Left lung (tissue), 4 donors: ENCODE measurements at regions not wholly inside any gene's neighbourhood (a gene's known extent, or its start where the extent isn't known, plus 50 kb on each side); places are given as distances from the start of the nearest gene placed in this dataset.
A peak's percentile ranks its signal among the peaks of the same experiment; 100 is the strongest.
"Not testable (repeated sequence)": the region's sequence is repeated elsewhere in the genome, so short reads cannot be mapped to it uniquely, and the experiment has no call there.

ENCODE experiments used
- ATAC-seq: fragments of 200-7000 bp; cut with Tn5 transposase; one replicate; pipeline ENCODE4 v1.9.1; 2020; ENCODE audit warnings: moderate library complexity
- DNase-seq, 4 donors: peaks; one replicate each; pipeline ENCODE4 v3.0.0-alpha.2; 2013 to 2020
- H3K27ac ChIP-seq, 2 donors: fragments of 200-600 bp; sonication (generic) in 1 of 2; one replicate each; pipeline versions ENCODE4 v1.5.0 to v1.8.0; 2020 to 2021
- H3K27me3 ChIP-seq, 2 donors: fragments of 200-600 bp; sonication (generic) in 1 of 2; one replicate each; pipeline versions ENCODE4 v1.5.0 to v1.8.0; 2020 to 2021
- H3K36me3 ChIP-seq, 2 donors: fragments of 200-600 bp; sonication (generic) in 1 of 2; one replicate each; pipeline versions ENCODE4 v1.5.0 to v1.8.0; 2020 to 2021
- H3K4me1 ChIP-seq, 2 donors: fragments of 200-600 bp; one replicate each; pipeline ENCODE4 v1.8.0; 2021
- H3K4me3 ChIP-seq, 2 donors: fragments of 200-600 bp; sonication (generic) in 1 of 2; one replicate each; pipeline versions ENCODE4 v1.5.0 to v1.8.0; 2020 to 2021; ENCODE audit warnings: mild to moderate bottlenecking in 1 of 2
- H3K9me3 ChIP-seq, 2 donors: fragments of 200-600 bp; sonication (generic) in 1 of 2; one replicate each; pipeline versions ENCODE4 v1.5.0 to v1.8.0; 2020 to 2021
- CTCF ChIP-seq, 2 donors: fragments of 200-600 bp; sonication (generic) in 1 of 2; IDR thresholded peaks; one replicate each; pipeline versions ENCODE4 v1.5.0 to v1.8.0; 2021; ENCODE audit warnings: antibody characterized with exemption in 2 of 2
- intact Hi-C, 2 donors: fragments of 100-400 bp; cut with DNase I; formaldehyde crosslinking; loops; one replicate each; pipeline versions ENCODE4 v1.11.2 to v1.14.2; 2022
- donor health status: DM: no; HTN: yes; CAD: no.
- donor health status: DM: no; HTN: no; CAD: no.

- H3K27me3 ChIP-seq = no peaks in the 10 kb centered on the region
- H3K9me3 ChIP-seq = no peaks in the 10 kb centered on the region
- H3K4me1 ChIP-seq = no peaks in the 10 kb centered on the region
- no peak overlapping the region for H3K4me3 ChIP-seq
- ATAC-seq (no peak), DNase-seq (no peak)
- no peaks in the 10 kb centered on the region for H3K36me3 ChIP-seq
- H3K27ac ChIP-seq = no peak overlapping the region
- intact Hi-C loops = no loop called here
- TF ChIP-seq CTCF (IDR thresholded peaks at IDR 0.05) = no peak
Observed at GRCh38 chr3:110006913-110007312, 669.6 kb upstream of the DPPA4 start.

GRCh38 chr3:110015231-110015963 lies 678.1 kb upstream of the DPPA4 start:
- no peaks in the 10 kb centered on the region for H3K27me3 ChIP-seq
- no peaks in the 10 kb centered on the region for H3K4me1 ChIP-seq
- H3K27ac ChIP-seq = no peak overlapping the region
- no peak for ATAC-seq
- H3K4me3 ChIP-seq = no peak overlapping the region
- no peaks in the 10 kb centered on the region for H3K36me3 ChIP-seq
- no peak for DNase-seq
- TF ChIP-seq CTCF (IDR thresholded peaks at IDR 0.05) = no peak
- intact Hi-C loops = no loop called here
- peaks cover 0 to 5% of the 10 kb centered on the region in 2 donors for H3K9me3 ChIP-seq

DNA sequence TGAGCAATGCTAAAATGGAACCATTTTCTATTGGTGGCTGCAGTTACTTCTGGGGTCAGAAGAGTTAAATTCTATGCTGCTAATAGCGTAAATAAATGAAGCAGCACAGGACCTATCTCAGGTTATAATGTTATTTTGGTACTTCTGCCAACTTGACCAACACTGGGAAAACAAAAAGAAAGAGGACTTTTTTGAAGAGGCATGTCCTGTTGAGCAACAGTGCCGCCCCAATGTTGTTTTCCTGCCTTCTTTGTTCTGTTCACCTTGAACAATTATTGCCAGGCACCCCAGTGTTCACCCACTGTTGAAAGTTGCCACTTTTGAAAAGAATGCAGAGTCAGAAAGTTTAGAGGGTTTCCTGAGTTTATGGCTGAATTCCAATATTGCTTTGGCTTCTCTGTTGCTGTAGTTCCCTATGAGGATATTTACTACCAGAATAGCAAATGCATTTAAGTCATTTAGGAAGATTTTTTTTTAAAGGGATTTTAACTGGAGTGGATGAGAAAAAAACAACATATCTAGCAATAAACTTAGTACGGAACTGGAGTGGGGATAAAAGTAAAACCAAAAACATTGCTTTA lies 679.0 kb upstream of the DPPA4 start:
- TF ChIP-seq CTCF (IDR thresholded peaks at IDR 0.05) = no peak
- intact Hi-C loops = no loop called here
- H3K4me3 ChIP-seq = no peak overlapping the region
- no peaks in the 10 kb centered on the region for H3K27me3 ChIP-seq
- peak in 1 of 4 donors; percentile 14 for DNase-seq
- no peaks in the 10 kb centered on the region for H3K4me1 ChIP-seq
- ATAC-seq = peak; percentile 53
- peaks cover 0 to 5% of the 10 kb centered on the region in 2 donors for H3K9me3 ChIP-seq
- H3K36me3 ChIP-seq = no peaks in the 10 kb centered on the region
- no peak overlapping the region for H3K27ac ChIP-seq

DNA sequence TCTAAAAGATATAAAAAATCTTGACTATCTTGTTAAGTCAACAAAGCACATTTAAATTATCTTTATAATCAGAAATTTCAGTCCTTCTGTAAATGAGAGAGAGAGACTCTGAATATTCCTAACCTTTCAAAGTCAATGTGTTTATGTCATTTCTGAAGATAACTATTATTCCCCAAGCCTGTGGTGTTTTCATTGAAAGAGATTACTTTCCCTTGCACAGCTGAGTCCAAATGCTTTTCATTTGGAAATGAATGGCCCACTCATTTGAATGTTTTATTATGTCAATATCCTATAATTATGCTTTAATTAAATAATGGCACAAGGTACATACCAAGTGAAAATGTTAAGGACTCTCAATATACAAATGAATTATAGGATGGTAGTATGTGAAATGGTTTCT lies 680.0 kb upstream of the DPPA4 start:
- no peak for DNase-seq
- ATAC-seq = no peak
- Histone ChIP-seq H3K27me3 (no peaks in the 10 kb centered on the region), H3K4me3 (no peak overlapping the region), H3K9me3 (peaks cover 0 to 5% of the 10 kb centered on the region in 2 donors), H3K36me3 (no peaks in the 10 kb centered on the region), H3K27ac (no peak overlapping the region), H3K4me1 (no peaks in the 10 kb centered on the region)
- intact Hi-C loops = no loop called here
- TF ChIP-seq CTCF (IDR thresholded peaks at IDR 0.05) = no peak

DNA sequence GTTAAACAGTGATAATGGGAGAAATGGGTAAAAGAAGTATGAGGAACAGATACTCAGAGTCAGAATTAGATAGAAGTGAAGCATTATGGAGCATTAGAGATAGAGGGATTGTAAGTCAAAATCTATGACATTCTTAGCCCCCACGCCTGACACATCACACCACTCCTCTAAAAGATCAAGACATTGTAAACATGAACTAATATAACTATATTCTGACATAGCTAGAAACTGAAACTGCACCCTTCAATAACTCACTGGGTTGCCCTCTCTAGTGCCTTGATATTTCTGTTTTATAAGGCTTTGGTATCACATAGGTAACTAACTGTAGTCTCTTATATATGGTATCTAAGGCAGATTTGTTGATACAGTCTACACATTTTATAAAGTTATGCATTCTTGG lies 684.3 kb upstream of the DPPA4 start:
- Histone ChIP-seq H3K4me3 (no peak overlapping the region), H3K36me3 (no peaks in the 10 kb centered on the region), H3K27me3 (no peaks in the 10 kb centered on the region), H3K27ac (no peak overlapping the region), H3K4me1 (no peaks in the 10 kb centered on the region), H3K9me3 (peaks cover 0 to 17% of the 10 kb centered on the region in 2 donors)
- DNase-seq (no peak), ATAC-seq (no peak)
- TF ChIP-seq CTCF (IDR thresholded peaks at IDR 0.05) = no peak
- intact Hi-C loops = no loop called here

DNA sequence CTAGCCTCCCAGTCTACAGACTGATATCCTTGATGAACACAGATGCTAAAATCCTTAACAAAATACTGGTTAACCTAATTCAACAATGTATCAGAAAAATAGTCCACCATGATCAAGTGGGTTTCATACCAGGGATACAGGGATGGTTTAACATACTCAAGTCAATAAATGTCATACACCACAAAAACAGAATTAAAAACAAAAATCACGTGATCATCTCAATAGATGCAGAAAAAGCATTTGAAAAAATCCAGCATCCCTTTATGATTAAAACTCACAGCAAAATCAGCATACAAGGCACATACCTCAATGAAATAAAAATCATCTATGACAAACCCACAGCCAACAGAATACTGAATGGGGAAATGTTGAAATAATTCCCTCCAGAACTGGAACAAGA lies 685.7 kb upstream of the DPPA4 start:
- ATAC-seq, H3K36me3 ChIP-seq, H3K4me3 ChIP-seq: not testable (repeated sequence)

More for the DNA sequence above, 685.7 kb upstream of the DPPA4 start:
- DNase-seq, H3K27ac ChIP-seq, H3K4me1 ChIP-seq, H3K27me3 ChIP-seq, intact Hi-C loops: not testable (repeated sequence)
- H3K9me3 ChIP-seq = peaks cover 0 to 17% of the 10 kb centered on the region in 2 donors
